NCI-H2171 treated with DMSO at 0.1 percent for 48 hours (cell line): ENCODE measurements at regions not wholly inside any gene's neighbourhood (a gene's known extent, or its start where the extent isn't known, plus 50 kb on each side); places are given as distances from the start of the nearest gene placed in this dataset.
"Not testable (repeated sequence)": the region's sequence is repeated elsewhere in the genome, so short reads cannot be mapped to it uniquely, and the experiment has no call there.

Experiments used
- DNase-seq: peaks from one replicate; lab custom pipeline; 2025; lab: John Stamatoyannopoulos, UW

DNA sequence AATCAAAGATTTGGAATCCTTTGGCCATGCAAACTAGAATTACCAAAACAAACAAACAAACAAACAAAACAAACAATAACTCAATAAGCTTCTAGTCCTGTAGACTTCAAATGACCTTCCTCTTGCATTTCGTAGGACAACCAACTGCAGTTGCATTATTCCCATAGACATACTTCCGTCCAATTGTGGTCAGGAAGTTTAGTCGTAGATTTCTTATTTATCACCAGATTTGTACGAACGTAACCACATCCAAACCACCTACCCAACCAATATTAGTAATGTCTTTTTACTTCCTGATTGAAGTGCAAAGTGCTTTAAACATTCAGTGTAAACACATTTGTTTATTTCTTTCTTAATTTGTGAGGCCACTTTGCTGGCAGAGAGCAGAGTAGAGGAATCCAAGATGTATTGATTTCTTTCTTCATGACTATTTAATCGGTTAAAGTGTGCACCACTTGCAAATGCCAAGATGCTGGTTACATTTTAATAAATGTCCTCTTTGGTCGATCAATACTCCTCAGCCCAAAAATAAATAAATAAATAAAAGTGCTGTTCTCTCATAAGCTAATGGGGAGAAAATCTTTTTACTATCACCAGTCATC is 1745.6 kb upstream of the CELF4 start:
- DNase-seq: no peak

DNA sequence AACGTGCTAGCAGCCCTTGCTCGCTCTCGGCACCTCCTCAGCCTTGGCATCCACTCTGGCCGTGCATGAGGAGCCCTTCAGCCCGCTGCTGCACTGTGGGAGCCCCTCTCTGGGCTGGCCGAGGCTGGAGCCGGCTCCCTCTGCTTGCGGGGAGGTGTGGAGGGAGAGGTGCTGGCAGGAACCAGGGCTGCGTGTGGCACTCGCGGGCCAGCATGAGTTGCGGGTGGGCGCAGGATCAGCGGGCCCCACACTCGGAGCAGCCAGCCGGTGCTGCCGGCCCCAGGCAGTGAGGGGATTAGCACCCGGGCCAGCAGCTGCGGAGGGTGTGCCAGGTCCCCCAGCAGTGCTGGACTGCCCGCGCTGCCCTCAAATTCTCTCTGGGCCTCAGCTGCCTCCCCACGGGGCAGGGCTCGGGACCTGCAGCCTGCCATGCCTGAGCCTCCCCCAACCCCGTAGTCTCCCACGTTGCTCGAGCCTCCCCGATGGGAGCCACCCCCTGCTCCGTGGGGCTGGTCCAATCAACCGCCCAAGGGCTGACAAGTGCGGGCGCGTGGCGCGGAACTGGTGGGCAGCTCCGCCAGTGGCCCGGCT is 1743.4 kb upstream of the CELF4 start:
- DNase-seq: not testable (repeated sequence)

DNA sequence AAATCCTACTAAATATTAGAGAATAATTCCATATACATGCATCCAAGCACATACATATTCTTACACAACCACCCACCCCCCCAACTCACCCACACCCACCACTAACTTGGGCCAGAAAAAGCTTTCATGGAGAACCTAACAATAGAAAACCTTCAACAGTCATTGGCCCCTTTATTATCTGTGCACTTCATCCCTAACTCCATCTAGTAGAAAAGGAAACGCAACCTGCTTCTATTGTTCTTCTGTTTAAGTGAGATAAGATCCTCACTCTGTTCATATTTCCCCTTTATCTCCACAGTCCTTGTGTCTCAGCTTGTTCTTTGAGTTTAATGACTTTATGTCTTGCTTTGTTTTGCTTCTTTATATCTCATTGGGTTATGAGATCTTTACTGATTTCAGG is 1740.2 kb upstream of the CELF4 start:
- DNase-seq: no peak

DNA sequence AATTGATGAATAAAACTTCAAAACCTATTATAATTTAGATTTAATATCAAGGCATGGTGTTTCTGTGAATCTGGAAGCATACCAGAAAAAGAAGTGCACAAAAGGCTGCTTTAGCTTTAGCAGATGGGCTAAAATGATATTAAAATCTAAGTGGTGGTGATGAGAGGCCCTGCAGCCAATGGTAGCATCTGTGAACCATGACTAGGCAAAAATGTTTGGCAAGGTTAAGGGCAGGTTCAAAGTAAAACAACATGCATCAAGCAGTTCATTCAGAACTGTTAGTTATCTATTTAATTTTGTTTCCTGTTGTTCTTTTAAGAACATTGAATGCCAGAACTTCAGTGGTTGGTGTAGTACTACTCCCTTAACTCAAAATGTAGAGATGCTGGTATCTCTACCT is 1736.9 kb upstream of the CELF4 start:
- peak; percentile 14 for DNase-seq

DNA sequence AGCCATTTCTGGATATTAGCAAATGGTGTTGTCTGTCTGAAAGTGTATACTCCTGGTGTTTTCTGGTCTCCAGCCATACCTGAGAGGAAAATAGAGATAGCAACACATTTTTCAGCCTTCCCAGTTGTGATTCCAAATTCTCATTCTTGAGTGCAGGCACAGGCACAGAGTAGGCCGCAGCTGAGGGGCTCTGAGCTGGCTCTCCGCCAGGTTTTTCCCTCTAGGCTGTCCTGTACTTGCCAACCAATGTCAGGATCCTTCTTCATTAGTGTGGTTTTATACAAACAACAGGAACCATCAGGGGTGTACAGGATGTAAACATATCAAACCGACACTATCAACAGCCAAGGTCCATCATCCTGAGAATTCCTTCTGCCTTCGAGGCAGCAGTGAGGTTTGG is 1733.6 kb upstream of the CELF4 start:
- no peak for DNase-seq

DNA sequence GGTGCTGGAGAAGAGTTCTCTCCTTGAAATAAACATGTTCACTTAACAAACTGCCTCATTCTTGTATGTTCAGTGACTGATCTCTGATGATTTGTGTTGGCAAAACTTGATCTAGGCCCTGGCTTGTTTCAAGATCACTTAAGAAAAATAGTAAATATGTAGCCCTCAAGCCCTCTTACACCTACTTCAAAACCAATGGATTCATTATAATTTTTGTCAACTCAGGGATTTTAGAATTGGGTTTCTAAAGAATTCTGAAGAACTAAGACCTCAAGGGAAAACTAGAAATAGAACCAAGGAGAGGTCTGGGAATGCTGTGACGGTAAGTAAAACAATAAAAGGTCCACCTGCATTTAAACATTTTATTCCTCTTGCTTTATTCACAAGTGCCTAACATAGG is 1731.6 kb upstream of the CELF4 start:
- no peak for DNase-seq

DNA sequence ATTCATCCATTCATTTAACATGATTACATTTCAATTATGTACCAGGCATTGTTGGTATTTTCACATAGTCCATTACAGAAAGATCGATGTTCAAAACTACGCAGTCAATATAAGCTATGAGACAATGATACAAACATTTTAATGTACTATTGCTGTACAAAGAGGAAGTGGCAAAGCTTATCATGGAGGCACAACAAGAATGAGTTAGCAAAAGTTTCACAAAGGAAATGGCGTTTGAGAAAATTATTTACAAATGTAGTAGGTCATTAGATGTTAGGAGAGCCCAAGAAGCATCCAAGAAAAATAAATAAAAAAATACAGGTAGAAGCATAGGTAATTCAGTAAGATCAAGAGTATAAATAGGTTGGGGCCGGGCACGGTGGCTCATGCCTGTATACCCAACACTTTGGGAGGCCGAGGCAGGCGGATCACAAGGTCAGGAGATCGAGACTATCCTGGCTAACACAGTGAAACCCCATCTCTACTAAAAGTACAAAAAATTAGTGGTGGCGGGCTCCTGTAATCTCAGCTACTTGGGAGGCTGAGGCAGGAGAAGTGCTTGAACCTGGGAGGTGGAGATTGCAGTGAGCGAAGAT is 1730.8 kb upstream of the CELF4 start:
- no peak for DNase-seq

DNA sequence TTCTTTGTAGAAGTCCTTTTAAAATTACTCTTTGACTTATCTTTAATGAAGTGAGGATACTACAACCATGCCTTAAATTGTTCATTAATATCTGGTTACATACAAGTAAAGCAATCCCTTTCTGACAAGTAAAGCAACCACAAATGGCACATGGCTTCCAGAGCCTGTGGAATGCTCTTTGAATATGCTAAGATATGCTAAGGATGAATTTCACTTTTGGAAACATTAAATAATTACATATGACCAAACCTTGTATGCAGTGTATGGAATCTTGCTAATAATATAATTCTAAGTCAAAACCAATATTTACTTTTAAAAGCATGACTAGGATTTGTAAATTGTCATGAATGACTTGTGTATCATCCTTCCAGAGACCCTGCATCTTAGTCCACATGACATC is 1711.2 kb upstream of the CELF4 start:
- no peak for DNase-seq

DNA sequence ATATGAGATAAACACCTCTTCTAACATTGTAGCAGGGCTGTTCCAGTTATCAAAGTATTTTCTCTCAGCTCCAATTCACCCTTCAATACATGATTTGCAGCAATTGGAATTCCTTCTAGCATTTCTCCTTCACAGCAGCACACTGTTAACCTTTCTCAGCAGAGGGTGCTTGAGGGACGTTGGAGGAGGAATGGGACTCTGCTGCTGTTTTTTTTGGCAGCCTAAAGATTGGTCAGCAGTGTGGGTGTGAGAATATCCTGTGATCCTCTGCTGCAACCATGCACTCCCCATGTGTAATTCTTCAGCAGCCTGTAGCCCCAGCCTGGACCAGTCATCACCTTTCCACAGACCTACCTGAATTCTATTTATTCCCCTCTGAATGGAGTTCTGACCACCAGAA is 1708.9 kb upstream of the CELF4 start:
- DNase-seq: no peak

DNA sequence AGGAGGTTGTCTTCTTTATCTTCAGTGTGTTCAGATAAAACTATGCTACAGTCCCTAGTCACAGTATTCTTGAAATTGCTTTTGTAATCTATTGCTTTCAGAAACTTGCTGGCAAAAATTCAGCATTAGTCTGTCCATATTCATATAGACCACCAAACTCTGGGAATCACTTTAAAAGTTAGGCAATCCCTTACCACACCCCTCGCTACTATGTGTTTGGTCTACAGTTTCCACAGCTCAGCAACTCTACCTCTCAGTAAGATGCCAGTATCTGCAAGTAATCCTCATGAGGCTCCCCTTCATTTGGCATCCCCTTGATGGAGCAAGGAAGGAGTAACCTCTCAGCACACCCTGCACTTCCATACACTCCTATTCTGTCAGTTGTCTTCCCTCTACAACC is 1706.6 kb upstream of the CELF4 start:
- no peak for DNase-seq

DNA sequence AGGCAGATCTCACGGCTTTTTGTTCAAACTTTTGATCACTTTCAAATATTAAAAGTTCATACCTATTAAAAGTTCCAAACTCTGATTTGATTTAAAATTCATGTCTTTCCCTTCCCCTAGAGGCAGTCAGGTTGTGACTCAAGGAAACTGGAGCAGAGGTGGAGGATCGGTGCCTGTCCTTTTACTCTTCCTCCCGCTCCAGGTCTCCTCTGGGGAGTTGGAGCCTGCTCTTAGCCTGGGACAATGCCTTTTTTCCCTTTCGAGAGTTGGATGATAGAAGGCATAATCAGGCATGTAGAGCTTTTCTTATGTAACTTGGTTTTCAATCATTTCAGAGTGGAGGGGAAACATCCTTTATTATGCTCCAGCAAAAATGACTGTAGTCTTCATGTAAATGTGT is 1706.1 kb upstream of the CELF4 start:
- DNase-seq: no peak

DNA sequence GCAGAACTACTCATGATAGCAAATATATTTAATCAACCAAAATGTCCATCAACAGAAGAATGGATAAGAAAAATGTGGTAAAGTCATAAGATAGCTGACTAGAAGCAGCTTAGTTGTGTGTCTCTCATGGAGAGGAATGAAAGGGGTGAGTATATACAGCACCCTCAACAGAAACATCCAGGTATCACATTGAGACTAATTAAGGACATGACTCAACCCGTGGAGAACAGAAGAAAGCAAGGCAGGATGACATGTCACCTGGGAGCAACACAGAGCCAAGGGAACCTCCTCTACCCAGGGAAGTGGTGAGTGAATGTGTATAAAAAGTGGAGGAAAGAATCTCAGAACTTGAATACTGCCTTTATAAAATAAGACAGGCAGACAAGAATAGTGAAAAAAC is 1695.0 kb upstream of the CELF4 start:
- DNase-seq: no peak

DNA sequence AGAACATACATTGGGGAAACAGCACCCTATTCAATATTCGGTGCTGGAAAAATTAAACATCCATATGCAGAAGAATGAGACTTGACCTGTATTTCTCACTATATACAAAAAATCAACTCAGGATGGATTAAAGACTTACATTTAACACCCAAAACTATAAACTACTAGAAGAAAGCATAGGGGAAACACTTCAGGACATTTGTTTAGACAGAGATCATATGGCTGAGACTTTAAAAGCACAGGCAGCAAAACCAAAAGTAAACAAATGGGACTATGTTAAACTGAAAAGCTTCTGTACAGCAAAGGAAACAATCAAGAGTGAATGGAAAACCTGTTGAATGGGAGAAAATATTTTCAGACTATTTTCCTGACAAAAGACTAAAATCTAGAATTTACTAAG is 1694.1 kb upstream of the CELF4 start:
- DNase-seq: no peak

DNA sequence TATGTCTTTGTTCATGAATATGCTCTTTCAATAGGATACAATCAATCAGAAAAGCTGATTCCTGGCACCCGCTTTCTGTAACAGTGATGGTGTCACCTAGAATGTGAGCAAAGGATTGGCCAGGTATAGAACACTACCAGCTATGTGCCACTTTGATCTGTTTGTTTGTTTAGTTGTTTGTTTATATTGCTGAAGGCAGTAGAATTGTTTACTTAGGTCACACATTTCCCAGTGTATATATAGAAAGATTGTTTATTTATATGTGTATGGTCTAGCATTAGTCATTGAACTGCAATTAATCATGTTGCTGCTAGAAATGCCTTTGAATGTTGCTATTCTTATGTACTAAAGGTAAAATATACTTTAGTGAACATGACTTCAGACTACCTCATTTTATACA is 1678.6 kb upstream of the CELF4 start:
- no peak for DNase-seq

DNA sequence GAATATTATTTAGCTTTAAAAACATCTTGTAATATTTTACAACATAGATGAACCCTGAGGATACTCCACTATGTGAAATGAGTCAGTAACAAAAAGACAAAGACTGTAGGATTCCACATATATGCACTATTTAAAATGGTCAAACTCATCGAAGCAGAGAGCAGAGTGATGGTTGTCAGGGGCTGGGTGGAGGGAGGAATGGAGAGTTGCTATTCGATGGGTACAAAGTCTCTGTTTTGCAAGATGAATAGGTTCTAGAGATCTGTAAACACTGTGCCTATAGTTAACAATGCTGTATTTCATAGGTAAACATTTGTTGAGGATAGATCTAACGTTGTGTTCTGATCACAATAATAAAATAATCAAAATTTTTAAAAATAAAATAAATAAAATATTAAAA is 1675.9 kb upstream of the CELF4 start:
- no peak for DNase-seq

DNA sequence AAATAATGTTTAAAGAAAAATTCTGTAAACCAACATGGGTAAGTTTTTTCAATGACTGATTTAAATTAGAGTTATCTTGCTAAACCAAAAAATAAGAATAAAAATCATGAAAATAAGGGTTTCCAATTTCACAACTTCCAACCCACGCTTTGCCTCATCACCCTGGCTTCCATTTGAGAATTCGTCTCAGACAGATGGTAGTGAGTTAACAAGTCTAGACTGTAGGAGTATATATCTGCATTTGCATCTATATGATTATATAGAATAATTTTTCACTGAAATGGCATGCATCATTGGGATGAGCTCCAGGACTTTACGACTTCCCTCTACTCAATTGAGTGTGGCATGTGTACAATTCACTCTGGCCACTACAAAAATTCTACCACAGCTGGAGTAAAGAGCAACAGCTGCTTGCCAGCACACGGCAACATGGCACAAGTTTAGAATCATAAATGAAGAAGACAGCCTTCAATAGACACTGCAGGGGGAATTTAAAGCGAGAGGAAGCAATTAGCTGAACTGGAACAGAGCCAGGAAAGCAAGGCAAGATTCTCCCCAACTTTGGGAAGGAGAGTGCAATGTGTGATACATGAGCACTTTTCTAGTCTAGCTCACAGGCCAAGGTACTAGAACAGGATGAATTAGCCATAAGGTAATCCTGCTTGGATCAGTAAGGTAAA is 1673.5 kb upstream of the CELF4 start:
- DNase-seq: peak; percentile 18

DNA sequence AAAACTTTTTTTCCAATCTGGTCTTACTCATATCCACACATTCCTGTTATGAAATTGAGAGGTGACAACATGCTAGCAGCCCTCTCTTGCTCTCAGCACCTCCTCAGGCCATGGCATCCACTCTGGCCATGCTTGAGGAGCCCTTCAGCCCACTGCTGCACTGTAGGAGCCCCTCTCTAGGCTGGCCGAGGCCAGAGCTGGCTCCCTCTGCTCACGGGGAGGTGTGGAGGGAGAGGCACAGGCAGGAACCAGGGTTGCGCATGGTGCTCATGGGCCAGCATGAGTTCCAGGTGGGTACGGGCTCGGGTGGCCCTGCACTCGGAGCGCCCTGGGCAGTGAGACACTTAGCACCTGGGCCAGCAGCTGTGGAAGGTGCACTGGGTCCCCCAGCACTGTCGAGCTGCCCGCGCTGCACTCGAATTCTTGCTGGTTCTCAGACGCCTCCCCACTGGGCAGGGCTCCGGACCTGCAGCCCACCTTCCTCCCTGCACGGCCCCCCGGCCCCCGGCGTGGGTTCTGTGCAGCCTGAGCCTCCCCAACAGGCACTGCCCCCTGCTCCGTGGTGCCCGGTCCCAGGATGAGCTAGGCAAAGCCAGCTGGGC is 1669.6 kb upstream of the CELF4 start:
- DNase-seq: no peak

DNA sequence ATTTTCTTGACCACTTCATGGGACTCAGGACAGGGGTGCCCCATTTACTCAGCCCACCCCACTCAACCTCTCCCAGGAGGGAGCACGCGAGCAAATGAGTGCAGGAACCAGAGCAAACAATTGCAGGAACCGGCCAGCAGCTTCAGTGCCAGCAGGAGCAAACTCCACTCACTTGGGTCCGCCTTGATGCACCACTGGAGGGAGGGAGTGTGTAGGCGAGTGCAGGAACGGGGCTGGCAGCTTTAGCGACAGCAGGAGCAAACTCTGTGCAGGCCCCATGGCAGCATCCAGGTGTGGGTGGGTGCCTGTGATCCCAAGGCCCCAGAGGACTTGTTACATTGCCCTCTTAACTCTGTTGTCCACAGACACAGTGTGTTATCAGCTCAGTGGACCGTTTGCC is 1667.3 kb upstream of the CELF4 start:
- DNase-seq: no peak

DNA sequence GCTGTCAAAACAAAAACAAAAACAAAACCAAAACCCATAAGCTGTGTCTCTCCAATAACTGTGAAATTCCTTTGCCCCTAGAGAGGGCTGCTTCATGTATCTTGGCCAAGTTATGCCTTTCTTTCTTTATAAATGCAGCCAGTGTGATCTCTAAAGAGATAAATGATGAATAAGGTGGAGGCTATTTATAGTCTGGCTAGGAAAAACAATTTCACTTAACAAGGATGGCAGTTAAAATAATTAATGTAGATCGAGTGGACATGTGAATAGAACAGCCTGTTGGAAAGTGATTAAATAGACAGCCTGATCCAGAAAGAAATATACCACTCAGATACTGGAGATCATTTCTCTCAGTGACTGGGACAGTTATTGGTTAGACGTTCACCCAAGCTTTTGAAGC is 1666.9 kb upstream of the CELF4 start:
- no peak for DNase-seq

DNA sequence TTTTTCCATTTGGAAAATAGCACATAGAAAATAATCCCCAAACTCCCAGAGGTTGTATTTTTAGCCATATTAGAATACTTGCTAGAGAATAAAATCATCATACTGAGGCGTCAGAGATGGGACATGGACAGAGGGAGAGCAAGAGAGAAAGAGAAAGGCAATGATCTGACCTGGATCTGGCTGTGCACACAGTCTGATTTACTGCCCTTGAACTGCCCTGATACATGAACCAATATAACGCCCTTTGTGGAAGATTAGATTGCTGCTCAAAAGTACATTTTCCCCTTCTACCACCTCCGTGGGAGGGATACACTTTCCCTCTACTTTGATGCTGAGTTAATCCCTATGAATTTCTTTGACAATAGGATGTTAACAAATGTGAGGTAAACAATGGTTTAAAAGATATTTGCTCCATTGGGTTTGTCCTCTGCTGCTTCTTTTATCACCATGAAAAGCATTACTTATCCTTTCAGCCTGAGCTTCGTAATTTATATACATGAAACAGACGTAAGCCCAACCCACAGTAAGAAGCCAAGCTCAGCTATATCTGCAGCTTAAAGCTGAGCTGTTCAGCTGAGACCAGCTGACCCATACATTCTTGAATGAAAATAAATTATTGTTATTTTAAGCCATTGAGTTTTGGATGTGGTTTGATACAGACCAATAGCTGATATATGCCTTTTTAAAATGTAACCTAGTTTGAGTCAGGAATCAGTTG is 1664.6 kb upstream of the CELF4 start:
- DNase-seq: no peak

DNA sequence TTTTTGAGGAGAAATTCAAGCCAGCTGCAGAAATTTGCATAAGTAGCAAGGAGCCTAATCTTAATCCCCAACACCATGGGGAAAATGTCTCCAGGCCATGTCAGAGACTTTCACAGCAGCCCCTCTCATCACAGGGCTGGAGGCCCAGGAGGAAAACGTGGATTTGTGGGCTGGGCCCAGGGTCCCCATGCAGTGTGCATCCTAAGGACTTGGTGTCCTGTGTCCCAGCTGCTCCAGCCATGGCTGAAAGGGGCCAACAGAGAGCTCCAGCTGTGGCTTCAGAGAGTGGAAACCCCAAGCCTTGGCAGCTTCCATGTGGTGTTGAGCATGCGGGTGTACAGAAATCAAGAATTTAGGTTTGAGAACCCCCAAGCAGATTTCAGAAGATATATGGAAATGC is 1662.2 kb upstream of the CELF4 start:
- not testable (repeated sequence) for DNase-seq

DNA sequence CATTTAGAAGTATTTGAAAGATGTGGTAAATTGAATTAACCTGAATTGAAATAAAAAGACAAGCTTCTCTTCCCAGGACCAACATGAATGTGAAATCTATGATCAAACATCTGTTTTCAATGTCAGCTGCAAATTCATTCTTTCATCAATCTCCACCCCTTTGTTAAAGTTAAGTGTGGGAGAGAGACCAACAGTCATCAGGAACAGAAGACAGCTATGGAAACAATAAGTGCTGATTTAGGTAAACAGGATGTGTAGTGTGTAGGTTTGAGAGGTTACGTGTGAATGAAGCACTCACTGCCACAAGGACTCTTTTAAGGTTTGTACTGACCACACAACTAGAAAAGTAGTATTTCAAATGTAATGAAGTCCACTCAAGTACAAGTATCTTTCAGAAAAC is 1659.8 kb upstream of the CELF4 start:
- no peak for DNase-seq
